Retinal pigment epithelial cell (primary cell): ENCODE measurements at regions not wholly inside any gene's neighbourhood (a gene's known extent, or its start where the extent isn't known, plus 50 kb on each side); places are given as distances from the start of the nearest gene placed in this dataset.

ENCODE experiments used
- DNase-seq: peaks from one replicate; pipeline ENCODE4 v3.0.0-alpha.2; 2010; ENCODE audit warnings: low read depth
- H3K4me3 ChIP-seq: 2 replicates; pipeline ENCODE4 v1.5.1; 2011; ENCODE audit warnings: mild to moderate bottlenecking, low read length, control low read depth, moderate library complexity
- CTCF ChIP-seq: conservative IDR thresholded peaks from 2 replicates; pipeline ENCODE4 v1.5.1; 2011; ENCODE audit warnings: low read depth, low read length, control low read depth, inconsistent platforms

GRCh38 chr14:42555365-42555764 lies 948.7 kb downstream of the LRFN5 start:
- no peak for DNase-seq
- no peak for TF ChIP-seq CTCF
- no peak overlapping the region for H3K4me3 ChIP-seq

GRCh38 chr14:42554091-42554490 lies 947.4 kb downstream of the LRFN5 start:
- TF ChIP-seq CTCF = no peak
- H3K4me3 ChIP-seq = no peak overlapping the region
- no peak for DNase-seq

GRCh38 chr14:42550310-42550709 lies 943.6 kb downstream of the LRFN5 start:
- H3K4me3 ChIP-seq = no peak overlapping the region
- no peak for TF ChIP-seq CTCF
- no peak for DNase-seq

GRCh38 chr14:42548349-42548748 lies 941.7 kb downstream of the LRFN5 start:
- no peak overlapping the region for H3K4me3 ChIP-seq
- TF ChIP-seq CTCF = no peak
- no peak for DNase-seq

- H3K4me3 ChIP-seq = no peak overlapping the region
- TF ChIP-seq CTCF = no peak
- no peak for DNase-seq
These were observed 939.0 kb downstream of the LRFN5 start for GRCh38 chr14:42545636-42546035.

GRCh38 chr14:42541535-42542001 lies 934.9 kb downstream of the LRFN5 start:
- no peak for TF ChIP-seq CTCF
- H3K4me3 ChIP-seq = no peak overlapping the region
- no peak for DNase-seq

- TF ChIP-seq CTCF = no peak
- no peak for DNase-seq
- no peak overlapping the region for H3K4me3 ChIP-seq
These were observed 928.7 kb downstream of the LRFN5 start for GRCh38 chr14:42535397-42535796.
